Choroid plexus epithelial cell (primary cell): ENCODE measurements at regions not wholly inside any gene's neighbourhood (a gene's known extent, or its start where the extent isn't known, plus 50 kb on each side); places are given as distances from the start of the nearest gene placed in this dataset.
A peak's percentile ranks its signal among the peaks of the same experiment; 100 is the strongest.

ENCODE experiments used
- DNase-seq: peaks from one replicate; pipeline ENCODE4 v3.0.0-alpha.2; 2010; ENCODE audit warnings: low read depth
- H3K4me3 ChIP-seq: 2 replicates; pipeline ENCODE4 v1.5.1; 2011; ENCODE audit warnings: low read depth, mild to moderate bottlenecking, control low read depth, low read length, moderate library complexity
- CTCF ChIP-seq: conservative IDR thresholded peaks from 2 replicates; pipeline ENCODE4 v1.5.1; 2011; ENCODE audit warnings: low read depth, mild to moderate bottlenecking, control low read depth, inconsistent platforms, low read length, moderate library complexity

GRCh38 chr13:50104493-50104892, 89.2 kb downstream of the KCNRG start:
- DNase-seq, result no peak
- no peak for TF ChIP-seq CTCF
- H3K4me3 ChIP-seq, result no peak overlapping the region

GRCh38 chr13:50106559-50106958, 91.3 kb downstream of the KCNRG start:
- no peak for TF ChIP-seq CTCF
- no peak overlapping the region for H3K4me3 ChIP-seq
- DNase-seq, result no peak

- no peak for TF ChIP-seq CTCF
Measured at GRCh38 chr13:50107205-50107604, 92.0 kb downstream of the KCNRG start.

GRCh38 chr13:50114961-50115360, 99.7 kb downstream of the KCNRG start:
- no peak for TF ChIP-seq CTCF
- no peak for DNase-seq
- no peak overlapping the region for H3K4me3 ChIP-seq

More at GRCh38 chr13:50107205-50107604, 92.0 kb downstream of the KCNRG start:
- H3K4me3 ChIP-seq, result no peak overlapping the region
- DNase-seq, result no peak

- no peak for DNase-seq
Measured at GRCh38 chr13:50115695-50116094, 100.5 kb downstream of the KCNRG start.

GRCh38 chr13:50116430-50116973, 101.3 kb downstream of the KCNRG start:
- no peak for DNase-seq
- no peak overlapping the region for H3K4me3 ChIP-seq
- TF ChIP-seq CTCF, result no peak

More at GRCh38 chr13:50115695-50116094, 100.5 kb downstream of the KCNRG start:
- no peak for TF ChIP-seq CTCF
- H3K4me3 ChIP-seq, result no peak overlapping the region

GRCh38 chr13:50119591-50119990, 104.3 kb downstream of the KCNRG start:
- H3K4me3 ChIP-seq, result no peak overlapping the region
- TF ChIP-seq CTCF, result no peak
- DNase-seq, result peak; percentile 69
